Testis (tissue), 2 donors: ENCODE measurements at regions not wholly inside any gene's neighbourhood (a gene's known extent, or its start where the extent isn't known, plus 50 kb on each side); places are given as distances from the start of the nearest gene placed in this dataset.
"Not testable (repeated sequence)": the region's sequence is repeated elsewhere in the genome, so short reads cannot be mapped to it uniquely, and the experiment has no call there.

Source experiments
- DNase-seq: peaks from one replicate; pipeline ENCODE4 v3.0.0-alpha.2; 2019
- H3K27ac ChIP-seq, 2 donors: fragments of 200-600 bp; sonication (generic); one replicate each; pipeline ENCODE4 v1.5.1; 2019
- H3K27me3 ChIP-seq: fragments of 200-600 bp; sonication (generic); one replicate; pipeline ENCODE4 v1.5.1; 2019
- H3K36me3 ChIP-seq: fragments of 200-600 bp; sonication (generic); one replicate; pipeline ENCODE4 v1.5.1; 2017; ENCODE audit warnings: low read depth; ENCODE audit errors: missing control alignments
- H3K4me1 ChIP-seq: fragments of 200-600 bp; sonication (generic); one replicate; pipeline ENCODE4 v1.5.1; 2019
- H3K4me3 ChIP-seq, 2 donors: fragments of 200-600 bp; sonication (generic); one replicate each; pipeline ENCODE4 v1.5.1; 2017 to 2019
- H3K9me3 ChIP-seq: fragments of 200-600 bp; sonication (generic); one replicate; pipeline ENCODE4 v1.5.1; 2017
- CTCF ChIP-seq, 3 experiments: fragments of 450-650 bp in 2 of 3; fragments of 200-600 bp in 1 of 3; sonication (generic) in 1 of 3; IDR thresholded peaks; one replicate each; pipeline ENCODE4 v1.5.1; 2016 to 2019; ENCODE audit warnings: antibody characterized with exemption in 3 of 3, mild to moderate bottlenecking in 2 of 3, moderate library complexity in 1 of 3
- POLR2A ChIP-seq: fragments of 450-650 bp; IDR thresholded peaks from one replicate; pipeline ENCODE4 v1.6.1; 2017; ENCODE audit warnings: antibody characterized with exemption, mild to moderate bottlenecking, moderate library complexity
- WGBS, 2 donors: methylation state at CpG; one replicate each; pipeline ENCODE4 v1.1.5; 2018; 5-methylcytosine and 5-hydroxymethylcytosine counted together
- intact Hi-C: fragments of 100-400 bp; cut with DNase I; formaldehyde crosslinking; loops from one replicate; pipeline ENCODE4 v1.15.1; 2023; ENCODE audit warnings: low total_unique reads

- H3K4me1 ChIP-seq = peaks cover 5% of the 10 kb centered on the region
- H3K27me3 ChIP-seq = no peaks in the 10 kb centered on the region
- no peaks in the 10 kb centered on the region for H3K36me3 ChIP-seq
- DNase-seq = no peak
- WGBS, 2 donors = 84 to 91% methylated on average over 2 of the region's 2 CpGs
- no peak overlapping the region for H3K4me3 ChIP-seq
- H3K9me3 ChIP-seq = no peaks in the 10 kb centered on the region
- no peak overlapping the region for H3K27ac ChIP-seq
- intact Hi-C loops = no loop called here
- TF ChIP-seq CTCF (IDR thresholded peaks at IDR 0.05) = no peak
- no peak for TF ChIP-seq POLR2A
These were observed 80.3 kb downstream of the EBLN1 start for GRCh38 chr10:22137542-22137941.

GRCh38 chr10:22135591-22135990, 82.2 kb downstream of the EBLN1 start:
- Histone ChIP-seq H3K27ac (no peak overlapping the region), H3K4me1 (peaks cover 5% of the 10 kb centered on the region), H3K36me3 (no peaks in the 10 kb centered on the region), H3K27me3 (no peaks in the 10 kb centered on the region), H3K4me3 (no peak overlapping the region), H3K9me3 (no peaks in the 10 kb centered on the region)
- no peak for DNase-seq
- intact Hi-C loops = no loop called here
- WGBS, 2 donors = 81 to 87% methylated on average over 9 of the region's 9 CpGs
- TF ChIP-seq POLR2A = no peak
- no peak for TF ChIP-seq CTCF (IDR thresholded peaks at IDR 0.05)

GRCh38 chr10:22133749-22134624, 83.8 kb downstream of the EBLN1 start:
- TF ChIP-seq CTCF (IDR thresholded peaks at IDR 0.05) = no peak
- no peak for TF ChIP-seq POLR2A
- Histone ChIP-seq H3K27me3 (no peaks in the 10 kb centered on the region), H3K36me3 (no peaks in the 10 kb centered on the region), H3K27ac (no peak overlapping the region), H3K9me3 (no peaks in the 10 kb centered on the region), H3K4me1 (peaks cover 5% of the 10 kb centered on the region), H3K4me3 (no peak overlapping the region)
- DNase-seq = no peak
- 39 to 40% methylated on average over 11 of the region's 11 CpGs for WGBS, 2 donors
- intact Hi-C loops = no loop called here

- H3K27ac ChIP-seq, H3K4me3 ChIP-seq, H3K4me1 ChIP-seq, H3K36me3 ChIP-seq, intact Hi-C loops, DNase-seq, H3K9me3 ChIP-seq, H3K27me3 ChIP-seq: not testable (repeated sequence)
- WGBS, 2 donors = 73 to 85% methylated on average over 6 of the region's 6 CpGs
These were observed 87.0 kb downstream of the EBLN1 start for GRCh38 chr10:22130824-22131223.

- WGBS, 2 donors = 84 to 96% methylated on average over 19 to 22 of the region's 22 CpGs
These were observed 88.2 kb downstream of the EBLN1 start for GRCh38 chr10:22129612-22130011.

GRCh38 chr10:22121181-22121580, 96.6 kb downstream of the EBLN1 start:
- WGBS, 2 donors = 75 to 84% methylated on average over 3 of the region's 3 CpGs
- H3K4me1 ChIP-seq, H3K9me3 ChIP-seq, H3K36me3 ChIP-seq, H3K27me3 ChIP-seq, intact Hi-C loops, H3K4me3 ChIP-seq, H3K27ac ChIP-seq, DNase-seq: not testable (repeated sequence)

More at GRCh38 chr10:22129612-22130011, 88.2 kb downstream of the EBLN1 start:
- intact Hi-C loops, DNase-seq, H3K36me3 ChIP-seq, H3K4me1 ChIP-seq, H3K27me3 ChIP-seq, H3K4me3 ChIP-seq, H3K9me3 ChIP-seq, H3K27ac ChIP-seq: not testable (repeated sequence)

- H3K27me3 ChIP-seq, H3K4me3 ChIP-seq, DNase-seq, H3K27ac ChIP-seq, intact Hi-C loops, H3K4me1 ChIP-seq, H3K9me3 ChIP-seq, H3K36me3 ChIP-seq: not testable (repeated sequence)
- WGBS, 2 donors = 77 to 100% methylated on average over 1 of the region's 1 CpG
These were observed 97.7 kb downstream of the EBLN1 start for GRCh38 chr10:22120072-22120471.

- H3K27me3 ChIP-seq, H3K4me3 ChIP-seq, H3K36me3 ChIP-seq, H3K9me3 ChIP-seq, intact Hi-C loops, H3K4me1 ChIP-seq, DNase-seq, H3K27ac ChIP-seq: not testable (repeated sequence)
- 93 to 99% methylated on average over 5 of the region's 5 CpGs for WGBS, 2 donors
These were observed 98.2 kb downstream of the EBLN1 start for GRCh38 chr10:22119575-22119974.
